HCT116 (cell line): ENCODE measurements at regions not wholly inside any gene's neighbourhood (a gene's known extent, or its start where the extent isn't known, plus 50 kb on each side); places are given as distances from the start of the nearest gene placed in this dataset.

ENCODE experiments used
- ATAC-seq: fragments of 200-7000 bp; cut with Tn5 transposase; 2 replicates; pipeline ENCODE4 v1.9.1; 2020; ENCODE audit warnings: mild to moderate bottlenecking, moderate library complexity
- BruUV-seq: library from RNA; stranded (reverse); fragments of 400-500 nt; replicated peaks from 2 replicates; lab custom pipeline; 2021; lab: Mats Ljungman, UMichigan
- CTCF ChIA-PET: fragments of 300-600 bp; sonication (Branson Sonifier 250); formaldehyde crosslinking; loops from one replicate; lab custom pipeline; 2021; ENCODE audit warnings: antibody characterized with exemption; lab: Charles Lee
- POLR2A ChIA-PET: fragments of 300-600, 350-600 bp; sonication (Branson Sonifier 250); formaldehyde crosslinking; loops from one replicate; lab custom pipeline; 2021; ENCODE audit warnings: antibody characterized with exemption; lab: Charles Lee
- RAD21 ChIA-PET, 2 experiments: fragments of 300-600 bp; sonication (Branson Sonifier 250); formaldehyde crosslinking; loops; one replicate each; lab custom pipeline; 2023; ENCODE audit warnings: low total read pairs in 2 of 2; ENCODE audit not compliant: uncharacterized antibody in 2 of 2, unreplicated experiment in 2 of 2, low non-redundant PET in 1 of 2; lab: Charles Lee
- DNase-seq: peaks from one replicate; pipeline ENCODE4 v3.0.0-alpha.2; 2010; ENCODE audit warnings: low read depth, low spot score
- H2AFZ ChIP-seq: fragments of 200-600 bp; shearing (Covaris generic), sonication (generic); 2 replicates; pipeline ENCODE4 v1.6.1; 2017; ENCODE audit warnings: low read depth, mixed run types, mixed read lengths, antibody characterized with exemption, low read length; ENCODE audit not compliant: poor library complexity, severe bottlenecking
- H3K27ac ChIP-seq: 2 replicates; pipeline ENCODE4 v1.5.1; 2012; ENCODE audit warnings: low read depth, low read length
- H3K27me3 ChIP-seq: fragments of 200-600 bp; sonication (generic); 2 replicates; pipeline ENCODE4 v1.6.1; 2016; ENCODE audit warnings: mixed run types, low read length, mixed read lengths; ENCODE audit not compliant: insufficient read depth
- H3K36me3 ChIP-seq, 2 experiments: fragments of 200-500 bp in 1 of 2; fragments of 200-600 bp in 1 of 2; sonication (Bioruptor generic) in 1 of 2; sonication (generic) in 1 of 2; 2 replicates each; pipeline versions ENCODE4 v1.5.1 to v1.6.1; 2014 to 2016; ENCODE audit warnings: low read length in 2 of 2, inconsistent platforms in 1 of 2, mixed read lengths in 1 of 2, mixed run types in 1 of 2; ENCODE audit not compliant: insufficient read depth in 2 of 2, control insufficient read depth in 1 of 2
- H3K4me1 ChIP-seq, 2 experiments: fragments of 200-600 bp in 1 of 2; sonication (generic) in 1 of 2; 2 replicates each; pipeline versions ENCODE4 v1.5.1 to v1.6.1; 2012 to 2017; ENCODE audit warnings: low read length in 2 of 2, inconsistent platforms in 1 of 2, mild to moderate bottlenecking in 1 of 2, mixed read lengths in 1 of 2, mixed run types in 1 of 2, moderate library complexity in 1 of 2; ENCODE audit not compliant: insufficient read depth in 2 of 2, control insufficient read depth in 1 of 2
- H3K4me2 ChIP-seq: fragments of 200-600 bp; sonication (generic); 2 replicates; pipeline ENCODE4 v1.6.1; 2017; ENCODE audit warnings: mixed run types, low read length, mixed read lengths
- H3K4me3 ChIP-seq, 2 experiments: fragments of 200-600 bp in 1 of 2; sonication (generic) in 1 of 2; replicated peaks in 1 of 2; 2 replicates each; pipeline ENCODE4 v1.5.1; 2011 to 2016; ENCODE audit warnings: low read length in 2 of 2, control low read depth in 1 of 2, low read depth in 1 of 2, mild to moderate bottlenecking in 1 of 2, mixed read lengths in 1 of 2, mixed run types in 1 of 2
- H3K79me2 ChIP-seq: fragments of 200-600 bp; sonication (generic); 2 replicates; pipeline ENCODE4 v1.6.1; 2017; ENCODE audit warnings: mild to moderate bottlenecking, mixed run types, low read length, moderate library complexity, mixed read lengths; ENCODE audit not compliant: insufficient read depth
- H3K9ac ChIP-seq: fragments of 200-600 bp; sonication (generic); 2 replicates; pipeline ENCODE4 v1.6.1; 2016; ENCODE audit warnings: low read length, mixed read lengths
- H3K9me2 ChIP-seq: fragments of 200-600 bp; sonication (generic), shearing (Covaris generic); 2 replicates; pipeline ENCODE4 v1.6.1; 2017; ENCODE audit warnings: mixed run types, mild to moderate bottlenecking, moderate library complexity; ENCODE audit not compliant: insufficient read depth
- H3K9me3 ChIP-seq, 2 experiments: fragments of 200-500 bp in 1 of 2; fragments of 200-600 bp in 1 of 2; sonication (Bioruptor generic) in 1 of 2; sonication (generic) in 1 of 2; 2 replicates each; pipeline ENCODE4 v1.6.1; 2014 to 2017; ENCODE audit warnings: low read length in 2 of 2, mixed read lengths in 2 of 2, inconsistent platforms in 1 of 2, low read depth in 1 of 2, mild to moderate bottlenecking in 1 of 2, mixed run types in 1 of 2, moderate library complexity in 1 of 2; ENCODE audit not compliant: control insufficient read depth in 1 of 2, insufficient read depth in 1 of 2
- H4K20me1 ChIP-seq: fragments of 200-600 bp; sonication (generic), shearing (Covaris generic); 2 replicates; pipeline ENCODE4 v1.6.1; 2017; ENCODE audit warnings: mixed run types, mild to moderate bottlenecking, moderate library complexity; ENCODE audit not compliant: insufficient read depth
- ATF3 ChIP-seq: IDR thresholded peaks from 2 replicates; pipeline ENCODE4 v1.6.1; 2012
- CBX3 ChIP-seq: IDR thresholded peaks from 2 replicates; pipeline ENCODE4 v1.6.1; 2012; ENCODE audit warnings: low read depth
- CEBPB ChIP-seq: IDR thresholded peaks from 2 replicates; pipeline ENCODE4 v1.6.1; 2012; ENCODE audit warnings: low read depth
- CTCF ChIP-seq, 3 experiments: fragments of 200-600 bp in 1 of 3; sonication (generic) in 1 of 3; IDR thresholded peaks in 2 of 3; conservative IDR thresholded peaks in 1 of 3; 2 replicates each; pipeline ENCODE4 v1.5.1; 2012 to 2017; ENCODE audit warnings: low read depth in 2 of 3, low read length in 2 of 3, antibody characterized with exemption in 1 of 3, borderline replicate concordance in 1 of 3, control low read depth in 1 of 3, mild to moderate bottlenecking in 1 of 3, mixed read lengths in 1 of 3, mixed run types in 1 of 3, moderate library complexity in 1 of 3; ENCODE audit not compliant: insufficient read depth in 1 of 3
- EGR1 ChIP-seq: IDR thresholded peaks from 2 replicates; pipeline ENCODE4 v1.6.1; 2012; ENCODE audit warnings: low read depth
- ELF1 ChIP-seq: IDR thresholded peaks from 2 replicates; pipeline ENCODE4 v1.6.1; 2012; ENCODE audit warnings: low read depth, borderline replicate concordance
- EZH2 ChIP-seq: fragments of 200-600 bp; sonication (generic); IDR thresholded peaks from 2 replicates; pipeline ENCODE4 v1.6.1; 2017; ENCODE audit warnings: antibody characterized with exemption, mixed run types
- EZH2phosphoT487 ChIP-seq: fragments of 200-600 bp; IDR thresholded peaks from 2 replicates; pipeline ENCODE4 v1.6.1; 2018; ENCODE audit warnings: antibody characterized with exemption, borderline replicate concordance
- FOSL1 ChIP-seq: IDR thresholded peaks from 2 replicates; pipeline ENCODE4 v1.6.1; 2012; ENCODE audit warnings: low read depth
- JUND ChIP-seq: IDR thresholded peaks from 2 replicates; pipeline ENCODE4 v1.6.1; 2012
- MAX ChIP-seq: IDR thresholded peaks from 2 replicates; pipeline ENCODE4 v1.6.1; 2012
- POLR2A ChIP-seq: IDR thresholded peaks from 2 replicates; pipeline ENCODE4 v1.7.0; 2011; ENCODE audit warnings: borderline replicate concordance; ENCODE audit not compliant: insufficient read depth, insufficient read length; ENCODE audit errors: extremely low read depth
- POLR2AphosphoS5 ChIP-seq: IDR thresholded peaks from 2 replicates; pipeline ENCODE4 v1.6.1; 2011; ENCODE audit warnings: mild to moderate bottlenecking, low read depth, low read length, moderate library complexity
- REST ChIP-seq: IDR thresholded peaks from 2 replicates; pipeline ENCODE4 v1.6.1; 2012; ENCODE audit warnings: low read depth
- SP1 ChIP-seq: IDR thresholded peaks from 2 replicates; pipeline ENCODE4 v1.6.1; 2012; ENCODE audit warnings: low read depth
- SRF ChIP-seq: IDR thresholded peaks from 2 replicates; pipeline ENCODE4 v1.6.1; 2012; ENCODE audit warnings: low read depth
- TCF7L2 ChIP-seq: IDR thresholded peaks from 2 replicates; pipeline ENCODE4 v1.7.0; 2011; ENCODE audit warnings: borderline replicate concordance, inconsistent platforms; ENCODE audit not compliant: insufficient read depth, insufficient read length; ENCODE audit errors: extremely low read depth
- ZBTB33 ChIP-seq: IDR thresholded peaks from 2 replicates; pipeline ENCODE4 v1.6.1; 2011; ENCODE audit warnings: mild to moderate bottlenecking, low read length, moderate library complexity; ENCODE audit not compliant: insufficient replicate concordance; ENCODE audit errors: extremely low read depth
- ZFX ChIP-seq: fragments of 450-650 bp; IDR thresholded peaks from 2 replicates; pipeline ENCODE4 v1.6.1; 2017
- ZNF274 ChIP-seq: fragments of 200-500 bp; sonication (Bioruptor generic); IDR thresholded peaks from 2 replicates; pipeline ENCODE4 v1.6.1; 2014; ENCODE audit warnings: mild to moderate bottlenecking, low read depth, low read length, inconsistent platforms
- intact Hi-C: fragments of 100-400 bp; cut with micrococcal nuclease; formaldehyde crosslinking; loops from 2 replicates; pipeline ENCODE4 v1.10.0; 2022

- ChIA-PET POLR2A (no interaction called here), RAD21 (no interaction called here), CTCF (interaction anchor here (0.5 kb wide), 1 partner anchor 204 kb away, joined by 3 read pairs; no protein-coding TSS in a partner anchor)
- TF ChIP-seq ELF1 (no peak), POLR2A (no peak), FOSL1 (no peak), MAX (no peak), REST (no peak), TCF7L2 (no peak), SP1 (no peak), ZBTB33 (no peak), EZH2phosphoT487 (no peak), EZH2 (no peak), JUND (no peak), ZFX (no peak), SRF (no peak), ATF3 (no peak), ZNF274 (no peak), EGR1 (no peak), POLR2AphosphoS5 (no peak), CEBPB (no peak), CBX3 (no peak), CTCF (IDR thresholded peaks at IDR 0.05 in 2 of 3, conservative IDR thresholded peaks at IDR 0.05 in 1 of 3; ENCODE audit: borderline replicate concordance in 1 of 3, insufficient read depth in 1 of 3, low read depth in 2 of 3, low read length in 2 of 3) (no peak)
- DNase-seq, result no peak
- intact Hi-C loops, result no loop called here
- H2AFZ ChIP-seq, result no peak overlapping the region
- no peak overlapping the region for H3K27ac ChIP-seq
- no peak overlapping the region for H3K9ac ChIP-seq
- no TSS peak for BruUV-seq
- no peaks in the 10 kb centered on the region for H3K9me3 ChIP-seq
- H3K36me3 ChIP-seq, result no peaks in the 10 kb centered on the region
- H3K27me3 ChIP-seq, result no peaks in the 10 kb centered on the region
- no peaks in the 10 kb centered on the region for H3K4me1 ChIP-seq
- H3K4me2 ChIP-seq, result no peak overlapping the region
- no peak overlapping the region for H3K4me3 ChIP-seq
- H4K20me1 ChIP-seq, result no peaks in the 10 kb centered on the region
- no peaks in the 10 kb centered on the region for H3K79me2 ChIP-seq
- no peaks in the 10 kb centered on the region for H3K9me2 ChIP-seq
- ATAC-seq, result no peak
Observed at GRCh38 chr1:187257476-187257875, 428.7 kb downstream of the PLA2G4A start.
